ENCODE measurements at regions not wholly inside any gene's neighbourhood (a gene's known extent, or its start where the extent isn't known, plus 50 kb on each side); places are given as distances from the start of the nearest gene placed in this dataset.

GRCh38 chr13:67330149-67330548 is 100.0 kb upstream of the PCDH9 start:
- Histone ChIP-seq H3K27me3 (replicated peaks in 1 of 4; ENCODE audit: control insufficient read depth in 3 of 4, extremely low read depth in 1 of 4, insufficient read depth in 3 of 4, low read length in 3 of 4) (no peaks in the 10 kb centered on the region), H2BK12ac (ENCODE audit: low read depth, low read length) (no peak overlapping the region), H2AK5ac (ENCODE audit: low read depth, low read length) (no peak overlapping the region), H4K8ac (ENCODE audit: extremely low read depth, insufficient read depth, low read length) (no peak overlapping the region), H3K4me2 (ENCODE audit: insufficient read depth in 1 of 2, low read depth in 2 of 2, low read length in 2 of 2) (no peak overlapping the region), H3K79me2 (ENCODE audit: control insufficient read depth in 1 of 2, insufficient read depth in 2 of 2, low read length in 2 of 2) (no peaks in the 10 kb centered on the region), H2BK120ac (replicated peaks; ENCODE audit: low read depth, low read length) (no peak overlapping the region), H3K36me3 (ENCODE audit: control insufficient read depth in 2 of 4, insufficient read depth in 4 of 4, low read length in 3 of 4) (no peaks in the 10 kb centered on the region), H3K4ac (replicated peaks; ENCODE audit: insufficient read length, low read depth, low read length) (no peak overlapping the region), H3K14ac (ENCODE audit: insufficient read length) (no peak overlapping the region), H3K79me1 (ENCODE audit: low read depth, low read length) (no peaks in the 10 kb centered on the region), H4K20me1 (replicated peaks in 1 of 2; ENCODE audit: control insufficient read depth in 1 of 2, insufficient read depth in 2 of 2, low read length in 2 of 2) (no peaks in the 10 kb centered on the region), H3K9ac (replicated peaks in 1 of 4; ENCODE audit: extremely low read depth in 1 of 4, low read depth in 3 of 4, low read length in 3 of 4) (no peak overlapping the region), H3K56ac (replicated peaks; ENCODE audit: insufficient read length, low read depth, low read length) (no peak overlapping the region), H2AFZ (ENCODE audit: low read length) (no peak overlapping the region), H3K4me3 (ENCODE audit: extremely low read depth in 1 of 4, insufficient read depth in 2 of 4, low read depth in 3 of 4, low read length in 4 of 4) (no peak overlapping the region), H4K91ac (replicated peaks; ENCODE audit: insufficient read length, low read length) (no peak overlapping the region), H3K23me2 (ENCODE audit: low read depth, low read length) (no peaks in the 10 kb centered on the region), H3K27ac (ENCODE audit: low read depth, low read length) (no peak overlapping the region), H4K5ac (ENCODE audit: insufficient read length, low read depth, low read length) (no peak overlapping the region), H3K23ac (ENCODE audit: insufficient read length) (no peak overlapping the region), H2BK15ac (ENCODE audit: low read length) (no peak overlapping the region), H2BK5ac (ENCODE audit: low read depth, low read length) (no peak overlapping the region), H3K18ac (ENCODE audit: extremely low read depth, low read length) (no peak overlapping the region), H2BK20ac (ENCODE audit: low read length) (no peak overlapping the region), H3K9me3 (ENCODE audit: insufficient read depth in 2 of 2, low read depth in 1 of 2, low read length in 1 of 2) (no peaks in the 10 kb centered on the region), H3K4me1 (replicated peaks in 1 of 4; ENCODE audit: control insufficient read depth in 3 of 4, insufficient read depth in 4 of 4, low read length in 3 of 4) (no peaks in the 10 kb centered on the region)
- no peak for FAIRE-seq
- POLR2A ChIA-PET (ENCODE audit: partially characterized antibody): interaction anchor here (0.6 kb wide), 1 partner anchor 12 kb away, joined by 3 read pairs; no protein-coding TSS in a partner anchor
- CTCF ChIA-PET (ENCODE audit: partially characterized antibody): no interaction called here
- TF ChIP-seq POLR2AphosphoS5 (IDR thresholded peaks at IDR 0.05; ENCODE audit: low read depth, low read length): no peak
- TF ChIP-seq RXRA (IDR thresholded peaks at IDR 0.05; ENCODE audit: insufficient read depth, low read depth, low read length): no peak
- TF ChIP-seq CHD2 (IDR thresholded peaks at IDR 0.05; ENCODE audit: low read length): no peak
- no peak for TF ChIP-seq NANOG (IDR thresholded peaks at IDR 0.05; ENCODE audit: insufficient read depth, low read depth, low read length, poor library complexity, severe bottlenecking)
- no peak for TF ChIP-seq TEAD4 (IDR thresholded peaks at IDR 0.05; ENCODE audit: low read depth, low read length)
- no peak for TF ChIP-seq YY1 (IDR thresholded peaks at IDR 0.05; ENCODE audit: low read depth, low read length)
- no peak for TF ChIP-seq CBX8 (IDR thresholded peaks at IDR 0.05; ENCODE audit: borderline replicate concordance, low read depth, low read length)
- no peak for TF ChIP-seq BACH1 (IDR thresholded peaks at IDR 0.05; ENCODE audit: low read length)
- WGBS, 2 experiments (ENCODE audit: extremely low coverage in 1 of 2, insufficient coverage in 1 of 2, insufficient read length in 1 of 2, insufficient replicate concordance in 2 of 2, low coverage in 1 of 2, low lambda C conversion rate in 2 of 2, missing lambda C conversion rate in 1 of 2): 84% methylated on average over 3 of the region's 3 CpGs; no CpG with 5 or more reads in 1 of the 2 experiments
- DNase-seq (ENCODE audit: low read depth in 1 of 2, low spot score in 2 of 2): no peak

Measured in H1 (cell line).